Liver (tissue), 8 donors: ENCODE measurements at regions not wholly inside any gene's neighbourhood (a gene's known extent, or its start where the extent isn't known, plus 50 kb on each side); places are given as distances from the start of the nearest gene placed in this dataset.
"Not testable (repeated sequence)": the region's sequence is repeated elsewhere in the genome, so short reads cannot be mapped to it uniquely, and the experiment has no call there.

Experiments
- DNase-seq: peaks from one replicate; pipeline ENCODE4 v3.0.0-alpha.2; 2017; ENCODE audit warnings: low spot score
- H3K27ac ChIP-seq, 2 donors: one replicate each; pipeline ENCODE4 v1.7.0; 2013; ENCODE audit warnings: inconsistent platforms in 2 of 2, low read length in 2 of 2, control low read depth in 1 of 2, low read depth in 1 of 2, mild to moderate bottlenecking in 1 of 2
- H3K27me3 ChIP-seq, 4 donors: one replicate each; pipeline versions ENCODE4 v1.6.1 to v1.7.0; 2013; ENCODE audit warnings: low read length in 3 of 4, inconsistent platforms in 1 of 4, mild to moderate bottlenecking in 1 of 4, moderate library complexity in 1 of 4; ENCODE audit not compliant: control insufficient read depth in 4 of 4, insufficient read depth in 4 of 4
- H3K36me3 ChIP-seq, 4 donors: one replicate each; pipeline versions ENCODE4 v1.6.1 to v1.7.0; 2013; ENCODE audit warnings: low read length in 3 of 4, mild to moderate bottlenecking in 3 of 4, low read depth in 1 of 4, moderate library complexity in 1 of 4; ENCODE audit not compliant: control insufficient read depth in 4 of 4, insufficient read depth in 3 of 4
- H3K4me1 ChIP-seq, 4 donors: one replicate each; pipeline versions ENCODE4 v1.6.1 to v1.7.0; 2013; ENCODE audit warnings: low read length in 3 of 4, mild to moderate bottlenecking in 3 of 4, moderate library complexity in 1 of 4; ENCODE audit not compliant: control insufficient read depth in 4 of 4, insufficient read depth in 4 of 4
- H3K4me3 ChIP-seq, 3 donors: one replicate each; pipeline versions ENCODE4 v1.6.1 to v1.7.0; 2013; ENCODE audit warnings: low read length in 3 of 3, control low read depth in 1 of 3, low read depth in 1 of 3, mild to moderate bottlenecking in 1 of 3
- H3K9ac ChIP-seq, 2 donors: one replicate each; pipeline ENCODE4 v1.7.0; 2013; ENCODE audit warnings: low read length in 2 of 2, mild to moderate bottlenecking in 2 of 2, moderate library complexity in 2 of 2, control low read depth in 1 of 2, low read depth in 1 of 2
- H3K9me3 ChIP-seq, 4 donors: one replicate each; pipeline versions ENCODE4 v1.6.1 to v1.7.0; 2013; ENCODE audit warnings: low read length in 3 of 4; ENCODE audit not compliant: control insufficient read depth in 4 of 4
- ATF3 ChIP-seq: IDR thresholded peaks from 2 replicates; pipeline ENCODE4 v1.6.1; 2016; ENCODE audit warnings: antibody characterized with exemption
- CTCF ChIP-seq: fragments of 150-350 bp; IDR thresholded peaks from 2 replicates; pipeline ENCODE4 v1.5.1; 2017; ENCODE audit warnings: improper control_type of control experiment, low read depth, low read length; ENCODE audit not compliant: missing input control
- FOXA1 ChIP-seq: IDR thresholded peaks from 2 replicates; pipeline ENCODE4 v1.6.1; 2016; ENCODE audit warnings: antibody characterized with exemption
- FOXA2 ChIP-seq: IDR thresholded peaks from 2 replicates; pipeline ENCODE4 v1.6.1; 2016; ENCODE audit warnings: antibody characterized with exemption
- HNF4A ChIP-seq, 2 donors: conservative IDR thresholded peaks; 2 replicates each; pipeline ENCODE4 v1.6.1; 2016; ENCODE audit warnings: antibody characterized with exemption in 2 of 2, mild to moderate bottlenecking in 2 of 2
- JUND ChIP-seq, 2 donors: IDR thresholded peaks; 2 replicates each; pipeline ENCODE4 v1.6.1; 2016; ENCODE audit warnings: antibody characterized with exemption in 2 of 2
- MAX ChIP-seq: IDR thresholded peaks from 2 replicates; pipeline ENCODE4 v1.6.1; 2016; ENCODE audit warnings: antibody characterized with exemption
- RAD21 ChIP-seq, 2 donors: IDR thresholded peaks; 2 replicates each; pipeline ENCODE4 v1.6.1; 2016; ENCODE audit warnings: antibody characterized with exemption in 2 of 2, mild to moderate bottlenecking in 2 of 2
- REST ChIP-seq: IDR thresholded peaks from 2 replicates; pipeline ENCODE4 v1.6.1; 2016; ENCODE audit warnings: antibody characterized with exemption, mild to moderate bottlenecking
- SP1 ChIP-seq: IDR thresholded peaks from 2 replicates; pipeline ENCODE4 v1.6.1; 2018; ENCODE audit warnings: antibody characterized with exemption, mild to moderate bottlenecking
- TAF1 ChIP-seq: conservative IDR thresholded peaks from 2 replicates; pipeline ENCODE4 v1.6.1; 2016; ENCODE audit warnings: antibody characterized with exemption, mild to moderate bottlenecking
- WGBS: extraction: QIAGEN DNeasy Blood & Tissue Kit; methylation state at CpG from one replicate; pipeline ENCODE4 v1.1.7; 2013; 5-methylcytosine and 5-hydroxymethylcytosine counted together
- donor health status: healthy.
- donor health status: healthy.
- donor health status: healthy.
- donor health status: healthy.
- donor health status: healthy.

GRCh38 chr2:235227590-235227989 is 266.3 kb upstream of the AGAP1 start:
- no peak overlapping the region for H3K9ac ChIP-seq
- TF ChIP-seq SP1 (no peak), FOXA1 (no peak), TAF1 (no peak), MAX (no peak), REST (no peak), FOXA2 (no peak), CTCF (no peak)
- WGBS = 73% methylated on average over 1 of the region's 1 CpG

GRCh38 chr2:235228422-235228821 is 265.4 kb upstream of the AGAP1 start:
- WGBS = 93% methylated on average over 3 of the region's 3 CpGs
- not testable (repeated sequence) for H3K9me3 ChIP-seq, DNase-seq, H3K4me1 ChIP-seq, H3K36me3 ChIP-seq, H3K27me3 ChIP-seq, H3K4me3 ChIP-seq, H3K27ac ChIP-seq, H3K9ac ChIP-seq

More at GRCh38 chr2:235227590-235227989, 266.3 kb upstream of the AGAP1 start:
- Histone ChIP-seq H3K4me1 (no peaks in the 10 kb centered on the region), H3K36me3 (no peaks in the 10 kb centered on the region), H3K4me3 (no peak overlapping the region), H3K27ac (no peak overlapping the region), H3K27me3 (peaks cover 0 to 5% (median 1%) of the 10 kb centered on the region in 4 donors), H3K9me3 (peaks cover 0 to 3% (median 2%) of the 10 kb centered on the region in 4 donors)
- no peak for DNase-seq

- no peak overlapping the region for H3K27ac ChIP-seq
- 77% methylated on average over 3 of the region's 3 CpGs for WGBS
- no peak for DNase-seq
- no peaks in the 10 kb centered on the region for H3K9me3 ChIP-seq
- H3K27me3 ChIP-seq = peaks cover 0 to 5% (median 1%) of the 10 kb centered on the region in 4 donors
- H3K4me1 ChIP-seq = no peaks in the 10 kb centered on the region
- no peak for TF ChIP-seq ATF3
- no peak for TF ChIP-seq JUND (IDR thresholded peaks at IDR 0.05)
- no peak for TF ChIP-seq REST
- no peak for TF ChIP-seq HNF4A (conservative IDR thresholded peaks at IDR 0.05)
- no peak for TF ChIP-seq RAD21 (IDR thresholded peaks at IDR 0.05)
- TF ChIP-seq FOXA1 = no peak
- TF ChIP-seq TAF1 = no peak
- no peak overlapping the region for H3K9ac ChIP-seq
- no peak overlapping the region for H3K4me3 ChIP-seq
- H3K36me3 ChIP-seq = no peaks in the 10 kb centered on the region
These were observed 264.6 kb upstream of the AGAP1 start for GRCh38 chr2:235229236-235229635.
